MG63 (cell line): ENCODE measurements at regions not wholly inside any gene's neighbourhood (a gene's known extent, or its start where the extent isn't known, plus 50 kb on each side); places are given as distances from the start of the nearest gene placed in this dataset.

ENCODE experiments used
- DNase-seq: peaks from one replicate; pipeline ENCODE4 v3.0.0-alpha.2; 2020
- H3K27me3 ChIP-seq: fragments of 250-450 bp; sonication (Bioruptor Pico); 2 replicates; pipeline ENCODE4 v1.5.1; 2020; ENCODE audit warnings: mild to moderate bottlenecking, moderate library complexity
- H3K36me3 ChIP-seq: fragments of 250-450 bp; sonication (Bioruptor Pico); 2 replicates; pipeline ENCODE4 v1.5.1; 2020; ENCODE audit warnings: mild to moderate bottlenecking, moderate library complexity
- H3K4me3 ChIP-seq: fragments of 250-450 bp; sonication (Bioruptor Pico); 2 replicates; pipeline ENCODE4 v1.5.1; 2020; ENCODE audit warnings: mild to moderate bottlenecking, moderate library complexity
- H3K9me3 ChIP-seq: fragments of 250-450 bp; sonication (Bioruptor Pico); 2 replicates; pipeline ENCODE4 v1.5.1; 2020; ENCODE audit warnings: mild to moderate bottlenecking, moderate library complexity

- peaks cover 5% of the 10 kb centered on the region for H3K9me3 ChIP-seq
Measured at GRCh38 chr6:78565997-78566396, 301.4 kb upstream of the IRAK1BP1 start.

GRCh38 chr6:78570044-78570443, 297.3 kb upstream of the IRAK1BP1 start:
- H3K9me3 ChIP-seq: peaks cover 11% of the 10 kb centered on the region
- no peaks in the 10 kb centered on the region for H3K36me3 ChIP-seq
- DNase-seq: no peak
- no peaks in the 10 kb centered on the region for H3K27me3 ChIP-seq
- H3K4me3 ChIP-seq: no peak overlapping the region

More at GRCh38 chr6:78565997-78566396, 301.4 kb upstream of the IRAK1BP1 start:
- DNase-seq: no peak
- no peak overlapping the region for H3K4me3 ChIP-seq
- H3K36me3 ChIP-seq: no peaks in the 10 kb centered on the region
- H3K27me3 ChIP-seq: no peaks in the 10 kb centered on the region

- 0 out of 2 replicates have a peak, but pooled peaks cover 3% of the 10 kb centered on the region for H3K9me3 ChIP-seq
- H3K4me3 ChIP-seq: no peak overlapping the region
- no peaks in the 10 kb centered on the region for H3K27me3 ChIP-seq
- DNase-seq: no peak
- H3K36me3 ChIP-seq: no peaks in the 10 kb centered on the region
Measured at GRCh38 chr6:78577585-78577984, 289.8 kb upstream of the IRAK1BP1 start.

GRCh38 chr6:78578430-78578829, 288.9 kb upstream of the IRAK1BP1 start:
- no peak overlapping the region for H3K4me3 ChIP-seq

GRCh38 chr6:78580923-78581322, 286.4 kb upstream of the IRAK1BP1 start:
- no peak for DNase-seq
- no peaks in the 10 kb centered on the region for H3K36me3 ChIP-seq
- no peaks in the 10 kb centered on the region for H3K27me3 ChIP-seq

More at GRCh38 chr6:78578430-78578829, 288.9 kb upstream of the IRAK1BP1 start:
- Histone ChIP-seq H3K27me3 (no peaks in the 10 kb centered on the region), H3K9me3 (no peaks in the 10 kb centered on the region), H3K36me3 (no peaks in the 10 kb centered on the region)
- DNase-seq: no peak

GRCh38 chr6:78583079-78583478, 284.3 kb upstream of the IRAK1BP1 start:
- H3K36me3 ChIP-seq: no peaks in the 10 kb centered on the region
- H3K4me3 ChIP-seq: no peak overlapping the region
- H3K27me3 ChIP-seq: no peaks in the 10 kb centered on the region
- DNase-seq: no peak
- no peaks in the 10 kb centered on the region for H3K9me3 ChIP-seq

More at GRCh38 chr6:78580923-78581322, 286.4 kb upstream of the IRAK1BP1 start:
- Histone ChIP-seq H3K9me3 (no peaks in the 10 kb centered on the region), H3K4me3 (no peak overlapping the region)

GRCh38 chr6:78589436-78589835, 277.9 kb upstream of the IRAK1BP1 start:
- no peak for DNase-seq
- Histone ChIP-seq H3K27me3 (no peaks in the 10 kb centered on the region), H3K9me3 (0 out of 2 replicates have a peak, but pooled peaks cover 2% of the 10 kb centered on the region), H3K36me3 (no peaks in the 10 kb centered on the region; the same call in 1 of the 2 replicates), H3K4me3 (no peak overlapping the region)

- no peak for DNase-seq
- H3K4me3 ChIP-seq: no peak overlapping the region
- H3K36me3 ChIP-seq: no peaks in the 10 kb centered on the region; the same call in 1 of the 2 replicates
- H3K27me3 ChIP-seq: no peaks in the 10 kb centered on the region
- H3K9me3 ChIP-seq: peaks cover 2% of the 10 kb centered on the region; the same call in 1 of the 2 replicates
Measured at GRCh38 chr6:78593898-78594667, 273.3 kb upstream of the IRAK1BP1 start.

- no peak overlapping the region for H3K4me3 ChIP-seq
Measured at GRCh38 chr6:78594668-78595066, 272.7 kb upstream of the IRAK1BP1 start.

GRCh38 chr6:78597966-78598365, 269.4 kb upstream of the IRAK1BP1 start:
- DNase-seq: no peak
- H3K9me3 ChIP-seq: no peaks in the 10 kb centered on the region; the same call in none of the 2 replicates
- H3K4me3 ChIP-seq: no peak overlapping the region
- H3K36me3 ChIP-seq: no peaks in the 10 kb centered on the region; the same call in 1 of the 2 replicates
- no peaks in the 10 kb centered on the region for H3K27me3 ChIP-seq

More at GRCh38 chr6:78594668-78595066, 272.7 kb upstream of the IRAK1BP1 start:
- Histone ChIP-seq H3K36me3 (no peaks in the 10 kb centered on the region; the same call in 1 of the 2 replicates), H3K27me3 (no peaks in the 10 kb centered on the region), H3K9me3 (peaks cover 2% of the 10 kb centered on the region)
- no peak for DNase-seq

GRCh38 chr6:78598966-78599365, 268.4 kb upstream of the IRAK1BP1 start:
- Histone ChIP-seq H3K36me3 (no peaks in the 10 kb centered on the region; the same call in 1 of the 2 replicates), H3K4me3 (no peak overlapping the region), H3K9me3 (no peaks in the 10 kb centered on the region; the same call in none of the 2 replicates), H3K27me3 (no peaks in the 10 kb centered on the region)
- peak; percentile 66 for DNase-seq

- Histone ChIP-seq H3K9me3 (no peaks in the 10 kb centered on the region; the same call in none of the 2 replicates), H3K4me3 (no peak overlapping the region), H3K36me3 (no peaks in the 10 kb centered on the region; the same call in 1 of the 2 replicates), H3K27me3 (no peaks in the 10 kb centered on the region)
- DNase-seq: peak; percentile 23
Measured at GRCh38 chr6:78599526-78599925, 267.8 kb upstream of the IRAK1BP1 start.

- Histone ChIP-seq H3K27me3 (no peaks in the 10 kb centered on the region), H3K4me3 (0 out of 2 replicates have a peak overlapping the region, but pooled peaks have one; percentile 11), H3K9me3 (no peaks in the 10 kb centered on the region), H3K36me3 (no peaks in the 10 kb centered on the region)
- DNase-seq: peak; percentile 80
Measured at GRCh38 chr6:78605909-78606446, 261.4 kb upstream of the IRAK1BP1 start.

GRCh38 chr6:78607189-78607588, 260.2 kb upstream of the IRAK1BP1 start:
- H3K27me3 ChIP-seq: no peaks in the 10 kb centered on the region
- H3K4me3 ChIP-seq: no peak overlapping the region
- DNase-seq: no peak
- H3K36me3 ChIP-seq: no peaks in the 10 kb centered on the region
- no peaks in the 10 kb centered on the region for H3K9me3 ChIP-seq

- Histone ChIP-seq H3K4me3 (no peak overlapping the region), H3K27me3 (no peaks in the 10 kb centered on the region), H3K36me3 (no peaks in the 10 kb centered on the region), H3K9me3 (no peaks in the 10 kb centered on the region)
- DNase-seq: no peak
Measured at GRCh38 chr6:78611102-78611620, 256.2 kb upstream of the IRAK1BP1 start.

GRCh38 chr6:78611886-78612480, 255.4 kb upstream of the IRAK1BP1 start:
- no peak for DNase-seq
- Histone ChIP-seq H3K36me3 (no peaks in the 10 kb centered on the region), H3K27me3 (no peaks in the 10 kb centered on the region)

GRCh38 chr6:78614961-78615360, 252.4 kb upstream of the IRAK1BP1 start:
- Histone ChIP-seq H3K4me3 (no peak overlapping the region), H3K36me3 (no peaks in the 10 kb centered on the region), H3K27me3 (no peaks in the 10 kb centered on the region)

More at GRCh38 chr6:78611886-78612480, 255.4 kb upstream of the IRAK1BP1 start:
- Histone ChIP-seq H3K4me3 (no peak overlapping the region), H3K9me3 (no peaks in the 10 kb centered on the region)

More at GRCh38 chr6:78614961-78615360, 252.4 kb upstream of the IRAK1BP1 start:
- DNase-seq: no peak
- no peaks in the 10 kb centered on the region for H3K9me3 ChIP-seq
